K562 (cell line): ENCODE measurements at regions not wholly inside any gene's neighbourhood (a gene's known extent, or its start where the extent isn't known, plus 50 kb on each side); places are given as distances from the start of the nearest gene placed in this dataset.

Source experiments
- ATAC-seq: fragments of 200-7000 bp; cut with Tn5 transposase; 3 replicates; pipeline ENCODE4 v1.9.1; 2020; ENCODE audit warnings: moderate library complexity
- BruUV-seq: library from RNA; stranded (reverse); fragments of 400-500 nt; replicated peaks from 2 replicates; lab custom pipeline; 2021; lab: Mats Ljungman, UMichigan
- CTCF ChIA-PET: fragments of 300-600 bp; formaldehyde crosslinking; extraction: SDS; loops from one replicate; lab custom pipeline; 2021; ENCODE audit warnings: low intra/inter-chr PET ratio; lab: Yijun Ruan, JAX
- POLR2A ChIA-PET: fragments of 300-600, 350-650 bp; sonication (Branson Sonifier 250); formaldehyde crosslinking; extraction: SDS; loops from one replicate; lab custom pipeline; 2021; ENCODE audit warnings: antibody characterized with exemption, inconsistent platforms; lab: Yijun Ruan, JAX
- DNase-seq, 4 experiments: peaks; one replicate each; pipeline versions ENCODE4 v3.0.0 to v3.0.0-alpha.2; 2011 to 2018; ENCODE audit warnings: low spot score in 3 of 4, mixed read lengths in 3 of 4; ENCODE audit errors: extremely low read depth in 1 of 4
- FAIRE-seq: peaks from 2 replicates; lab custom pipeline; 2011; peaks lifted over from hg19 to GRCh38; lab: Jason Lieb, UNC
- H2AFZ ChIP-seq: 2 replicates; pipeline ENCODE4 v1.6.0; 2011; ENCODE audit warnings: low read depth, low read length, control low read depth, inconsistent platforms
- H3K27ac ChIP-seq: fragments of 200-600 bp; 3 replicates; pipeline ENCODE4 v1.8.0; 2011; ENCODE audit warnings: low read depth, mild to moderate bottlenecking, control low read depth, inconsistent platforms, low read length, moderate library complexity, mixed read lengths; ENCODE audit errors: extremely low read depth
- H3K27me3 ChIP-seq, 2 experiments: fragments of 300-600 bp in 1 of 2; 2 replicates in 1 of 2; 3 replicates in 1 of 2; pipeline versions ENCODE4 v1.6.0 to v1.8.0; 2011; ENCODE audit warnings: inconsistent platforms in 2 of 2, low read length in 2 of 2, mild to moderate bottlenecking in 1 of 2, mixed read lengths in 1 of 2, moderate library complexity in 1 of 2; ENCODE audit not compliant: control insufficient read depth in 2 of 2, insufficient read depth in 2 of 2
- H3K36me3 ChIP-seq: fragments of 300-600 bp; 3 replicates; pipeline ENCODE4 v1.8.0; 2011; ENCODE audit warnings: mild to moderate bottlenecking, low read length, inconsistent platforms; ENCODE audit not compliant: control insufficient read depth, insufficient read depth
- H3K4me1 ChIP-seq, 2 experiments: fragments of 200-600 bp in 1 of 2; replicated peaks in 1 of 2; 2 replicates in 1 of 2; 3 replicates in 1 of 2; pipeline versions ENCODE4 v1.5.1 to v1.8.0; 2011; ENCODE audit warnings: inconsistent platforms in 2 of 2, low read length in 2 of 2, mild to moderate bottlenecking in 1 of 2, mixed read lengths in 1 of 2, moderate library complexity in 1 of 2; ENCODE audit not compliant: control insufficient read depth in 2 of 2, insufficient read depth in 2 of 2
- H3K4me2 ChIP-seq: 2 replicates; pipeline ENCODE4 v1.6.1; 2011; ENCODE audit warnings: low read length, control low read depth, inconsistent platforms, mixed read lengths; ENCODE audit not compliant: insufficient read depth
- H3K4me3 ChIP-seq: fragments of 200-600 bp; sonication (generic), shearing (Covaris generic); 2 replicates; pipeline ENCODE4 v1.5.1; 2016; ENCODE audit warnings: control low read depth, inconsistent platforms
- H3K79me2 ChIP-seq: fragments of 200-600 bp; 3 replicates; pipeline ENCODE4 v1.8.0; 2011; ENCODE audit warnings: low read length, inconsistent platforms; ENCODE audit not compliant: control insufficient read depth, insufficient read depth
- H3K9ac ChIP-seq, 2 experiments: 2 replicates each; pipeline versions ENCODE4 v1.6.0 to v1.6.1; 2011; ENCODE audit warnings: low read depth in 2 of 2, low read length in 2 of 2, control low read depth in 1 of 2, inconsistent platforms in 1 of 2, mild to moderate bottlenecking in 1 of 2, mixed read lengths in 1 of 2; ENCODE audit not compliant: insufficient read depth in 1 of 2
- H3K9me1 ChIP-seq: one replicate; pipeline ENCODE4 v1.6.0; 2011; ENCODE audit warnings: inconsistent platforms, mild to moderate bottlenecking, low read length, moderate library complexity; ENCODE audit not compliant: control insufficient read depth, insufficient read depth
- H3K9me3 ChIP-seq: replicated peaks from 2 replicates; pipeline ENCODE4 v1.5.1; 2011; ENCODE audit warnings: low read depth, low read length, inconsistent platforms; ENCODE audit not compliant: control insufficient read depth, insufficient read depth
- H4K20me1 ChIP-seq: replicated peaks from 2 replicates; pipeline ENCODE4 v1.6.1; 2011; ENCODE audit warnings: low read length, inconsistent platforms, mixed read lengths; ENCODE audit not compliant: control insufficient read depth, insufficient read depth
- CBX1 ChIP-seq: sonication (generic); IDR thresholded peaks from 2 replicates; pipeline ENCODE4 v1.6.1; 2016; ENCODE audit warnings: antibody characterized with exemption, low read depth, mild to moderate bottlenecking
- HIVEP1 ChIP-seq: fragments of 250-450 bp; sonication (Bioruptor Pico); IDR thresholded peaks from 2 replicates; pipeline ENCODE4 v1.4.0; 2020; ENCODE audit warnings: mild to moderate bottlenecking
- HNRNPUL1 ChIP-seq: fragments of 200-400 bp; formaldehyde crosslinking; IDR thresholded peaks from 2 replicates; pipeline ENCODE4 v1.6.1; 2017; ENCODE audit warnings: low read length
- PHF8 ChIP-seq: fragments of 200-600 bp; sonication (generic); IDR thresholded peaks from 2 replicates; pipeline ENCODE4 v1.6.1; 2012; ENCODE audit warnings: mixed run types, mild to moderate bottlenecking, inconsistent platforms, low read length, moderate library complexity, borderline replicate concordance
- PRMT5 ChIP-seq: sonication (generic); formaldehyde crosslinking; IDR thresholded peaks from 2 replicates; pipeline ENCODE4 v1.5.0; 2020; ENCODE audit warnings: missing genetic modification reagents
- SP2 ChIP-seq: IDR thresholded peaks from 2 replicates; pipeline ENCODE4 v1.6.1; 2011; ENCODE audit warnings: mild to moderate bottlenecking, low read depth, low read length, moderate library complexity; ENCODE audit not compliant: poor library complexity, severe bottlenecking; ENCODE audit errors: extremely low read depth
- SREBF1 ChIP-seq: fragments of 150-350 bp; IDR thresholded peaks from 2 replicates; pipeline ENCODE4 v1.6.1; 2014; ENCODE audit warnings: antibody characterized with exemption, low read depth, low read length, borderline replicate concordance
- TCF3 ChIP-seq: sonication (generic); formaldehyde crosslinking; IDR thresholded peaks from 2 replicates; pipeline ENCODE4 v1.4.0; 2020; ENCODE audit warnings: mild to moderate bottlenecking, missing genetic modification reagents
- ZEB2 ChIP-seq: fragments of 450-650 bp; IDR thresholded peaks from 2 replicates; pipeline ENCODE4 v1.6.1; 2016
- ZFP1 ChIP-seq: fragments of 450-650 bp; formaldehyde crosslinking; IDR thresholded peaks from 2 replicates; pipeline ENCODE4 v1.4.0; 2020; ENCODE audit warnings: mild to moderate bottlenecking, mixed read lengths
- ZNF282 ChIP-seq: sonication (generic); formaldehyde crosslinking; IDR thresholded peaks from 2 replicates; pipeline ENCODE4 v1.8.1; 2023; ENCODE audit warnings: missing genetic modification reagents
- ZNF707 ChIP-seq: fragments of 250-450 bp; sonication (Bioruptor Pico); conservative IDR thresholded peaks from 2 replicates; pipeline ENCODE4 v1.8.0; 2022; ENCODE audit warnings: inconsistent platforms, mild to moderate bottlenecking, moderate library complexity
- WGBS: fragments of 100-300 bp; shearing (Covaris generic); methylation state at CpG from one replicate; pipeline ENCODE4 v1.1.6; 2016; ENCODE audit warnings: low coverage, mixed read lengths; ENCODE audit not compliant: insufficient coverage; ENCODE audit errors: missing lambda C conversion rate; 5-methylcytosine and 5-hydroxymethylcytosine counted together
- in situ Hi-C: fragments of 300-500 bp; cut with MboI; formaldehyde crosslinking; loops from 4 replicates; pipeline ENCODE4 v1.15.0; 2018; ENCODE audit warnings: inconsistent platforms, mixed read lengths
- intact Hi-C: fragments of 100-400 bp; cut with micrococcal nuclease; formaldehyde crosslinking; loops from 2 replicates; pipeline ENCODE4 v1.14.2; 2022
- TF ChIP-seq, protein P1 (sequence below): fragments of 450-650 bp; IDR thresholded peaks from 2 replicates; pipeline ENCODE4 v1.6.1; 2016; ENCODE audit warnings: borderline replicate concordance
- TF ChIP-seq, protein P2 (sequence below): fragments of 450-650 bp; formaldehyde crosslinking; IDR thresholded peaks from 2 replicates; pipeline ENCODE4 v1.4.0; 2022; ENCODE audit warnings: mild to moderate bottlenecking, moderate library complexity
- TF ChIP-seq, protein P3 (sequence below): sonication (generic); formaldehyde crosslinking; IDR thresholded peaks from 2 replicates; pipeline ENCODE4 v1.8.0; 2022; ENCODE audit warnings: mild to moderate bottlenecking, low read depth, missing genetic modification reagents

DNA sequence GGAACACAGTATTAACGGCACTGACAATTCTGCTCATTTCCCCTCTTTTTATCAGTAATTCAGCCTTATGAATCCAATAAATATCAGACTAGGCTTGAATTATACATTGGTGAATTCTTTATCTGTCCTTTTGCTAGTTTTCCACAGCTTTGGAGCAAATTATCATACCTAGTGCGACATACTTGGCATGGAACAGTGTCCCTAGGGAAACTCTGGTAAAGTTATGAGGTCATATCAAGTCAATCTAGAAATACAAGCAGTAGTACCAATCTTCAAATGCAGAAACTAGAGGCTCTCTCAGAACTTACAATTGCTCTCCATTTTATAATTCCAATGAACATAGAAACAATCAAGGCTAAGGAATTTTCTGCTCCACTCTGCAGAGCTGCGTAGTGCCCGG is 449.3 kb upstream of the NPVF start:
- Histone ChIP-seq H3K9ac (no peak overlapping the region), H3K4me2 (no peak overlapping the region), H3K9me1 (no peaks in the 10 kb centered on the region), H3K27me3 (peaks cover 18 to 37% of the 10 kb centered on the region in 2 experiments; a peak in 4 of 5 replicates), H3K9me3 (no peaks in the 10 kb centered on the region), H2AFZ (no peak overlapping the region), H3K79me2 (no peaks in the 10 kb centered on the region), H3K27ac (no peak overlapping the region), H4K20me1 (no peaks in the 10 kb centered on the region), H3K4me3 (no peak overlapping the region), H3K4me1 (no peaks in the 10 kb centered on the region), H3K36me3 (no peaks in the 10 kb centered on the region)
- intact Hi-C loops: no loop called here
- DNase-seq: no peak
- 0% methylated on average over 4 of the region's 4 CpGs for WGBS
- POLR2A ChIA-PET: interaction anchor here (1.2 kb wide), 1 partner anchor 25 kb away, joined by 3 read pairs; no protein-coding TSS in a partner anchor
- no peak for FAIRE-seq
- CTCF ChIA-PET: no interaction called here
- in situ Hi-C loops: no loop called here
- BruUV-seq: no TSS peak
- TF ChIP-seq PRMT5: no peak
- no peak for TF ChIP-seq TCF3 (CRISPR knock-in tag)
- TF ChIP-seq ZEB2: no peak
- no peak for TF ChIP-seq SP2
- no peak for TF ChIP-seq HNRNPUL1
- TF ChIP-seq, protein P1, sequence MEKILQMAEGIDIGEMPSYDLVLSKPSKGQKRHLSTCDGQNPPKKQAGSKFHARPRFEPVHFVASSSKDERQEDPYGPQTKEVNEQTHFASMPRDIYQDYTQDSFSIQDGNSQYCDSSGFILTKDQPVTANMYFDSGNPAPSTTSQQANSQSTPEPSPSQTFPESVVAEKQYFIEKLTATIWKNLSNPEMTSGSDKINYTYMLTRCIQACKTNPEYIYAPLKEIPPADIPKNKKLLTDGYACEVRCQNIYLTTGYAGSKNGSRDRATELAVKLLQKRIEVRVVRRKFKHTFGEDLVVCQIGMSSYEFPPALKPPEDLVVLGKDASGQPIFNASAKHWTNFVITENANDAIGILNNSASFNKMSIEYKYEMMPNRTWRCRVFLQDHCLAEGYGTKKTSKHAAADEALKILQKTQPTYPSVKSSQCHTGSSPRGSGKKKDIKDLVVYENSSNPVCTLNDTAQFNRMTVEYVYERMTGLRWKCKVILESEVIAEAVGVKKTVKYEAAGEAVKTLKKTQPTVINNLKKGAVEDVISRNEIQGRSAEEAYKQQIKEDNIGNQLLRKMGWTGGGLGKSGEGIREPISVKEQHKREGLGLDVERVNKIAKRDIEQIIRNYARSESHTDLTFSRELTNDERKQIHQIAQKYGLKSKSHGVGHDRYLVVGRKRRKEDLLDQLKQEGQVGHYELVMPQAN: no peak
- TF ChIP-seq, protein P2, sequence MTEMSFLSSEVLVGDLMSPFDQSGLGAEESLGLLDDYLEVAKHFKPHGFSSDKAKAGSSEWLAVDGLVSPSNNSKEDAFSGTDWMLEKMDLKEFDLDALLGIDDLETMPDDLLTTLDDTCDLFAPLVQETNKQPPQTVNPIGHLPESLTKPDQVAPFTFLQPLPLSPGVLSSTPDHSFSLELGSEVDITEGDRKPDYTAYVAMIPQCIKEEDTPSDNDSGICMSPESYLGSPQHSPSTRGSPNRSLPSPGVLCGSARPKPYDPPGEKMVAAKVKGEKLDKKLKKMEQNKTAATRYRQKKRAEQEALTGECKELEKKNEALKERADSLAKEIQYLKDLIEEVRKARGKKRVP (CRISPR knock-in tag): no peak
- no peak for TF ChIP-seq ZNF707 (CRISPR knock-in tag)
- no peak for TF ChIP-seq PHF8
- TF ChIP-seq ZNF282 (CRISPR knock-in tag): no peak
- TF ChIP-seq SREBF1: no peak
- TF ChIP-seq, protein P3, sequence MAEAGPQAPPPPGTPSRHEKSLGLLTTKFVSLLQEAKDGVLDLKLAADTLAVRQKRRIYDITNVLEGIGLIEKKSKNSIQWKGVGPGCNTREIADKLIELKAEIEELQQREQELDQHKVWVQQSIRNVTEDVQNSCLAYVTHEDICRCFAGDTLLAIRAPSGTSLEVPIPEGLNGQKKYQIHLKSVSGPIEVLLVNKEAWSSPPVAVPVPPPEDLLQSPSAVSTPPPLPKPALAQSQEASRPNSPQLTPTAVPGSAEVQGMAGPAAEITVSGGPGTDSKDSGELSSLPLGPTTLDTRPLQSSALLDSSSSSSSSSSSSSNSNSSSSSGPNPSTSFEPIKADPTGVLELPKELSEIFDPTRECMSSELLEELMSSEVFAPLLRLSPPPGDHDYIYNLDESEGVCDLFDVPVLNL (CRISPR knock-in tag): no peak
- no peak for TF ChIP-seq CBX1
- TF ChIP-seq HIVEP1: no peak
- TF ChIP-seq ZFP1: no peak
- ATAC-seq: no peak
